ENCODE measurements at regions not wholly inside any gene's neighbourhood (a gene's known extent, or its start where the extent isn't known, plus 50 kb on each side); places are given as distances from the start of the nearest gene placed in this dataset.

- Histone ChIP-seq H3K4me1 (ENCODE audit: insufficient read depth, low read length) (no peaks in the 10 kb centered on the region), H3K27me3 (ENCODE audit: insufficient read depth, low read length, poor library complexity, severe bottlenecking) (no peaks in the 10 kb centered on the region), H3K9me3 (ENCODE audit: low read length) (no peaks in the 10 kb centered on the region), H3K36me3 (ENCODE audit: insufficient read depth, low read length) (no peaks in the 10 kb centered on the region), H3K4me3 (ENCODE audit: low read length) (no peak overlapping the region), H3K27ac (ENCODE audit: low read depth, low read length) (no peak overlapping the region)
- ChIA-PET POLR2A (no interaction called here), CTCF (no interaction called here)
- H3K27ac Mint-ChIP-seq: no peak overlapping the region
- no peak overlapping the region for H3K4me3 Mint-ChIP-seq
- no peak for DNase-seq
- H3K36me3 Mint-ChIP-seq: peaks cover 0 to 11% (median 0%) of the 10 kb centered on the region in 3 donors
- peaks cover 0 to 5% of the 10 kb centered on the region in 2 donors for H3K27me3 Mint-ChIP-seq
- no peaks in the 10 kb centered on the region for H3K4me1 Mint-ChIP-seq
- peaks cover 31 to 50% (median 44%) of the 10 kb centered on the region in 5 donors for H3K9me3 Mint-ChIP-seq
Observed at GRCh38 chr9:2311920-2312319, 296.8 kb downstream of the SMARCA2 start.

GRCh38 chr9:2313512-2313911, 298.4 kb downstream of the SMARCA2 start:
- peaks cover 0 to 11% (median 0%) of the 10 kb centered on the region in 3 donors for H3K36me3 Mint-ChIP-seq

GRCh38 chr9:2317591-2317990, 302.4 kb downstream of the SMARCA2 start:
- H3K27me3 Mint-ChIP-seq: peaks cover 0 to 5% of the 10 kb centered on the region in 2 donors
- no peak overlapping the region for H3K27ac Mint-ChIP-seq
- H3K4me1 ChIP-seq (ENCODE audit: insufficient read depth, low read length): no peaks in the 10 kb centered on the region
- no peak overlapping the region for H3K4me3 ChIP-seq (ENCODE audit: low read length)
- CTCF ChIA-PET: no interaction called here
- no peak overlapping the region for H3K27ac ChIP-seq (ENCODE audit: low read depth, low read length)
- no peaks in the 10 kb centered on the region for H3K36me3 ChIP-seq (ENCODE audit: insufficient read depth, low read length)
- no peaks in the 10 kb centered on the region for H3K9me3 ChIP-seq (ENCODE audit: low read length)
- DNase-seq: no peak
- H3K4me3 Mint-ChIP-seq: no peak overlapping the region
- peaks cover 19 to 32% (median 29%) of the 10 kb centered on the region in 5 donors for H3K9me3 Mint-ChIP-seq
- POLR2A ChIA-PET: no interaction called here
- no peaks in the 10 kb centered on the region for H3K27me3 ChIP-seq (ENCODE audit: insufficient read depth, low read length, poor library complexity, severe bottlenecking)
- H3K4me1 Mint-ChIP-seq: no peaks in the 10 kb centered on the region
- peaks cover 0 to 8% (median 0%) of the 10 kb centered on the region in 3 donors for H3K36me3 Mint-ChIP-seq

More at GRCh38 chr9:2313512-2313911, 298.4 kb downstream of the SMARCA2 start:
- no peaks in the 10 kb centered on the region for H3K27me3 ChIP-seq (ENCODE audit: insufficient read depth, low read length, poor library complexity, severe bottlenecking)
- POLR2A ChIA-PET: no interaction called here
- Mint-ChIP-seq H3K4me3 (no peak overlapping the region), H3K4me1 (no peaks in the 10 kb centered on the region), H3K27me3 (peaks cover 0 to 5% of the 10 kb centered on the region in 2 donors), H3K27ac (no peak overlapping the region), H3K9me3 (peaks cover 31 to 50% (median 44%) of the 10 kb centered on the region in 5 donors)
- no peaks in the 10 kb centered on the region for H3K4me1 ChIP-seq (ENCODE audit: insufficient read depth, low read length)
- H3K36me3 ChIP-seq (ENCODE audit: insufficient read depth, low read length): no peaks in the 10 kb centered on the region
- H3K4me3 ChIP-seq (ENCODE audit: low read length): no peak overlapping the region
- DNase-seq: no peak
- no peak overlapping the region for H3K27ac ChIP-seq (ENCODE audit: low read depth, low read length)
- CTCF ChIA-PET: no interaction called here
- no peaks in the 10 kb centered on the region for H3K9me3 ChIP-seq (ENCODE audit: low read length)

- DNase-seq: no peak
- H3K27me3 ChIP-seq (ENCODE audit: insufficient read depth, low read length, poor library complexity, severe bottlenecking): no peaks in the 10 kb centered on the region
- Mint-ChIP-seq H3K27ac (no peak overlapping the region), H3K36me3 (peaks cover 0 to 5% (median 0%) of the 10 kb centered on the region in 3 donors), H3K27me3 (peaks cover 0 to 5% of the 10 kb centered on the region in 2 donors), H3K9me3 (peaks cover 10 to 20% (median 15%) of the 10 kb centered on the region in 5 donors), H3K4me3 (no peak overlapping the region), H3K4me1 (no peaks in the 10 kb centered on the region)
- H3K36me3 ChIP-seq (ENCODE audit: insufficient read depth, low read length): no peaks in the 10 kb centered on the region
- ChIA-PET CTCF (no interaction called here), POLR2A (no interaction called here)
- H3K27ac ChIP-seq (ENCODE audit: low read depth, low read length): no peak overlapping the region
- H3K9me3 ChIP-seq (ENCODE audit: low read length): no peaks in the 10 kb centered on the region
- H3K4me1 ChIP-seq (ENCODE audit: insufficient read depth, low read length): no peaks in the 10 kb centered on the region
- no peak overlapping the region for H3K4me3 ChIP-seq (ENCODE audit: low read length)
Observed at GRCh38 chr9:2319421-2319820, 302.2 kb upstream of the VLDLR start.

- H3K9me3 ChIP-seq (ENCODE audit: low read length): no peaks in the 10 kb centered on the region
- H3K4me3 ChIP-seq (ENCODE audit: low read length): no peak overlapping the region
- no peaks in the 10 kb centered on the region for H3K4me1 ChIP-seq (ENCODE audit: insufficient read depth, low read length)
- ChIA-PET POLR2A (no interaction called here), CTCF (no interaction called here)
- Mint-ChIP-seq H3K4me3 (no peak overlapping the region), H3K27ac (no peak overlapping the region), H3K9me3 (peaks cover 9 to 14% (median 11%) of the 10 kb centered on the region in 5 donors), H3K36me3 (peaks cover 0 to 5% (median 0%) of the 10 kb centered on the region in 3 donors), H3K4me1 (no peaks in the 10 kb centered on the region), H3K27me3 (peaks cover 0 to 5% of the 10 kb centered on the region in 2 donors)
- no peak for DNase-seq
- H3K36me3 ChIP-seq (ENCODE audit: insufficient read depth, low read length): no peaks in the 10 kb centered on the region
- no peak overlapping the region for H3K27ac ChIP-seq (ENCODE audit: low read depth, low read length)
- no peaks in the 10 kb centered on the region for H3K27me3 ChIP-seq (ENCODE audit: insufficient read depth, low read length, poor library complexity, severe bottlenecking)
Observed at GRCh38 chr9:2320114-2320513, 301.5 kb upstream of the VLDLR start.

GRCh38 chr9:2320632-2321031, 301.0 kb upstream of the VLDLR start:
- H3K9me3 ChIP-seq (ENCODE audit: low read length): no peaks in the 10 kb centered on the region
- Mint-ChIP-seq H3K4me3 (no peak overlapping the region), H3K9me3 (peaks cover 4 to 9% (median 6%) of the 10 kb centered on the region in 5 donors), H3K27me3 (peaks cover 0 to 5% of the 10 kb centered on the region in 2 donors), H3K27ac (no peak overlapping the region), H3K4me1 (no peaks in the 10 kb centered on the region), H3K36me3 (peaks cover 0 to under 1% (median 0%) of the 10 kb centered on the region in 3 donors)
- H3K4me3 ChIP-seq (ENCODE audit: low read length): no peak overlapping the region
- H3K36me3 ChIP-seq (ENCODE audit: insufficient read depth, low read length): no peaks in the 10 kb centered on the region
- POLR2A ChIA-PET: no interaction called here
- DNase-seq: no peak
- H3K27ac ChIP-seq (ENCODE audit: low read depth, low read length): no peak overlapping the region
- no peaks in the 10 kb centered on the region for H3K4me1 ChIP-seq (ENCODE audit: insufficient read depth, low read length)
- no peaks in the 10 kb centered on the region for H3K27me3 ChIP-seq (ENCODE audit: insufficient read depth, low read length, poor library complexity, severe bottlenecking)
- CTCF ChIA-PET: no interaction called here

- Histone ChIP-seq H3K4me1 (ENCODE audit: insufficient read depth, low read length) (no peaks in the 10 kb centered on the region), H3K4me3 (ENCODE audit: low read length) (no peak overlapping the region), H3K27ac (ENCODE audit: low read depth, low read length) (no peak overlapping the region), H3K9me3 (ENCODE audit: low read length) (no peaks in the 10 kb centered on the region), H3K27me3 (ENCODE audit: insufficient read depth, low read length, poor library complexity, severe bottlenecking) (no peaks in the 10 kb centered on the region), H3K36me3 (ENCODE audit: insufficient read depth, low read length) (no peaks in the 10 kb centered on the region)
- no peak overlapping the region for H3K27ac Mint-ChIP-seq
- ChIA-PET CTCF (no interaction called here), POLR2A (no interaction called here)
- peaks cover 5% of the 10 kb centered on the region in 2 donors for H3K27me3 Mint-ChIP-seq
- no peaks in the 10 kb centered on the region for H3K36me3 Mint-ChIP-seq
- no peaks in the 10 kb centered on the region for H3K4me1 Mint-ChIP-seq
- peaks cover 0 to 4% (median 1%) of the 10 kb centered on the region in 5 donors for H3K9me3 Mint-ChIP-seq
- no peak for DNase-seq
- H3K4me3 Mint-ChIP-seq: no peak overlapping the region
Observed at GRCh38 chr9:2321523-2322148, 300.0 kb upstream of the VLDLR start.

- CTCF ChIA-PET: no interaction called here
- peaks cover 0 to 2% (median 0%) of the 10 kb centered on the region in 5 donors for H3K9me3 Mint-ChIP-seq
Observed at GRCh38 chr9:2324742-2325141, 296.8 kb upstream of the VLDLR start.

More at GRCh38 chr9:2324742-2325141, 296.8 kb upstream of the VLDLR start:
- Histone ChIP-seq H3K27me3 (ENCODE audit: insufficient read depth, low read length, poor library complexity, severe bottlenecking) (no peaks in the 10 kb centered on the region), H3K9me3 (ENCODE audit: low read length) (no peaks in the 10 kb centered on the region), H3K4me1 (ENCODE audit: insufficient read depth, low read length) (no peaks in the 10 kb centered on the region), H3K36me3 (ENCODE audit: insufficient read depth, low read length) (no peaks in the 10 kb centered on the region), H3K4me3 (ENCODE audit: low read length) (no peak overlapping the region), H3K27ac (ENCODE audit: low read depth, low read length) (no peak overlapping the region)
- Mint-ChIP-seq H3K4me3 (no peak overlapping the region), H3K36me3 (no peaks in the 10 kb centered on the region), H3K27ac (no peak overlapping the region), H3K4me1 (no peaks in the 10 kb centered on the region), H3K27me3 (peaks cover 6% of the 10 kb centered on the region in 2 donors)
- POLR2A ChIA-PET: no interaction called here
- DNase-seq: no peak

Measured in CD8-positive, alpha-beta memory T cell (primary cell).